NOMO-1 treated with DMSO at 0.1 percent for 48 hours (cell line): ENCODE measurements at regions not wholly inside any gene's neighbourhood (a gene's known extent, or its start where the extent isn't known, plus 50 kb on each side); places are given as distances from the start of the nearest gene placed in this dataset.

Source experiments
- DNase-seq: peaks from one replicate; lab custom pipeline; 2025; ENCODE audit not compliant: unreplicated experiment; lab: John Stamatoyannopoulos, UW

DNA sequence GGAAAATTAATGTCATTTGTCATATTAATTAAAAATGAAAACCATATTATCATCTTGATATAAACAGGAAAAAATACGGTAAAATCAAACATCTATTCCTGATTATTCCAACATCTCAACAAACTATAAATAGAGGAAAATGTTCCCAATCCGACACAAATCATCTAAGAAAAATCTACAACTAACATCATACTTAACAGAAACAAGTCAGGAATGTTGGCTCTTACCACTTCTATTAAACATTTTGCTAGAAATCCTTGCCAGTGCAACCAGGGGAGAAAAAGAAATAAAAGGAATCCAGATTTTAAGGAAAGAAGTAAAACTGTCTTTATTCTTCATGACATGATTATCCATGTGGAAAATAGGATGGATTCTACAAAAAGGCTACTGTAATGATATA is 77.0 kb upstream of the IRF2BP2 start:
- no peak for DNase-seq

DNA sequence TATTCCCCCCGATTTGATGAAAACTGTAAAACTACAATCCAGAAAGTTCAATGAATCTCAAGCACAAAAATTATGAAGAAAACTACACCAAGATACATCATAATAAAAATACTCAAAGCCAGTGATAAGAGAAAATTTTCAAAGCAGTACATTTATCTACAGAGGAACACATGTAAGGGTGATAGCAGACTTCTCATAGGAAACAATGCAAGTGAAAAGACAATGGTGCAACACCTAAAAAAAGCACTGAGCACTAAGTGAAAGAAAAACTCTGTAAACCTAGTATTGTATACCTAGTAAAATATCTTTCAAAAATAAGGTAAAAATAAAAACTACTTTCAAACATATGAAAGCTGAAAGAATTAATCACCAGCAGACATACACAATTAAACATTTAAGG is 76.1 kb upstream of the IRF2BP2 start:
- peak; percentile 7 for DNase-seq

DNA sequence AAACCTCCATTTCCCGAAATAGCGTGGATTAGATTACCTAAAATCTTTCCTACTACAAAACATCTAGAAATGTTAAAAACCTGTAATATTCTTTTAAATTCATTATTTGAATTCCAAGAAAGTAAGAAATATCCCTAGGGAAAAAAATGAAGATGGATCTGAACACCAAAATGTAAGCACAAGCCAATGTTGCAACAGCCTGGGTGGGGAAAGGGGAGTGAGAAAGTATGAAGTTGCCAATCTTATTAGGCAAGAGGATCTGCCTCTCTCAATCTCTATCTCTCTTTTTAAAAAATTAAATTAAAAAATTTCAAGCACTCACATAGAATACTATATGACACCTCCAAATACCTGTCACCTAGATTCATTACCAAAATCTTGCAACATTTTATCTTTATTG is 74.9 kb upstream of the IRF2BP2 start:
- peak; percentile 14 for DNase-seq

DNA sequence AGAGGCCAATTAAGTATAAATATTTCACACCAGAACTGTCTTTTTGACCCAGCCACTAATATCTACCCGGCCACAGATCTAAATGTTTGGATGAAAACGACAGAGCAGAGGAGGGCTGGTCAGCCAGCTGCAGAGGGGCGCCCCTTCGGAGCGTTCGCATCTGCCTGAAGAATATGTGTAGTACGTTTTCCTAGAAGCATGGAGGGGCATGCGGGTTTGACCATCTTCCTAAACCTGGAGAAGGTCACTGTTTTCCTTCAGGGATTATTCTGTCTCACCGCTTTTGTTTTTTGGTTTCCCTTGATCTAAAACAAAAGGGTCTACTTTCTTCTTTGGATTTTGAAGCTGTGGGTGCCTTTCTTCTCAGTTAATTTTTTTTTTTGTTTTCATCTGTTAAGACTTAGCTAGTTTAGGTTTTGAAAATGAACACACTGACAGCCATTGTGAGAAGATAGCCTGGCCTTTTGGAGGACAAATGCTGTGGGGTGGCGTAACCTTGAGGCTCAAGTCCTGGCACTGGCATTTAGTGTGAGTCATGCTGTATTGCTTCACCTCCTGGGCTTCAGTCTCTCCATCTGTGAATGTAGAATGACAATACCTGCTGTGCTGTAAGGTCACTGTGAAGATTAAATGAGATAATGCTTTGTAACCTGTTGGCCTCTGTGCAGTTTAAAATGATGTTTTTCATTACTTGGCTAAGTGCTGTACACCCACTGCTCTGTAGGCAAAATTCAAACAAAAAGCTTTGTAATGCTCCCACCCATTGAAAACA is 74.1 kb upstream of the IRF2BP2 start:
- DNase-seq = peak; percentile 96

DNA sequence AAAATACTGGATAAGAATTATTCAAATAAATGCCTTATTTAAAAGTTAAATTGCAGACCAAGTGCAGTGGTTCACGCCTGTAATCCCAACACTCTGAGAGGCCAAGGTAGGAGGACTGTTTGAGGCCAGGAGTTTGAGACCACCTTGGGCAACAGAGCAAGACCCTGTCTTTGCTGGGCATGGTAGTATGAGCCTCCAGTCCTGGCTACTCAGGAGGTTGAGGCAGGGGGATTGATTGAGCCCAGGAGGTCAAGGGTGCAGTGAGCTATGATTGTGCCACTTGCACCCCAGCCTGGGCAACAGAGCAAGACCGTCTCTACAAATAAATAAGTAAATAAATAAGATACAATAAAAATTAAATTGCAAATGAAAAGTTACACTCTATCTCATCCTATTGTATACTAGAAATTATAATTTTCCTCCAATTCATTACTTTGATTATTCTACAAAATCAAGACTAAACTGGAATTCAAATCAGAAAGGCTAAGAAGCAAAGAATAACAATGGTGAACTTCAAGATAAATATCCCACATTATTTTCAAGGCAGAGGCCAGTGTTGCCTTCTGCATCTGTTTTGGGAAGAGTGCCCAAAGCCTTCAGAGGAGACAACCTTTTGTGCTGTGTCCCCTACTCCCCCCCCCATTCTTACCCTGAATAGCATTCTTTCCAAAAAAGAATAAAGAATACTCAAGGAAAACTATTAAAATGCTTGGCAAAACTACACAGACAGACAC is 73.3 kb upstream of the IRF2BP2 start:
- no peak for DNase-seq

DNA sequence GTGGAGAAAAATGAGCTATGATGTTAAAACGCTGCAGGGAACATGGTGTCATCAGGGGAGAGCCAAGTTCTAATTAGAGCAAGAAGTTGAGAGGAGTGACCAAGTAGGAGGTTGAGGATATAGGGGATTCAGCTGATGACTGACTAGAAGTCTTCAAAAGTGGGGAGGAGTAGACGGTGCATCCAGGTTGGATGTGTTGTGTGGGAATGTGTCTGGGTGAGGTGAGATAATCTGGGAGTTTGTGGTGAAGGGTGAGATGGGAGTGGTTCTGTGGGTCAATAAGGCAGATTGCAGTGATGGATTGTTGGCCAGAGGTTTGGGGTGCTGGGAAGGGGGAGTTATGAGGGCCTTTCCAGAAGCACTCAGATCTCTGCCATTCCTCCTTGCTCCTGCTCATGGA is 72.0 kb upstream of the IRF2BP2 start:
- no peak for DNase-seq

DNA sequence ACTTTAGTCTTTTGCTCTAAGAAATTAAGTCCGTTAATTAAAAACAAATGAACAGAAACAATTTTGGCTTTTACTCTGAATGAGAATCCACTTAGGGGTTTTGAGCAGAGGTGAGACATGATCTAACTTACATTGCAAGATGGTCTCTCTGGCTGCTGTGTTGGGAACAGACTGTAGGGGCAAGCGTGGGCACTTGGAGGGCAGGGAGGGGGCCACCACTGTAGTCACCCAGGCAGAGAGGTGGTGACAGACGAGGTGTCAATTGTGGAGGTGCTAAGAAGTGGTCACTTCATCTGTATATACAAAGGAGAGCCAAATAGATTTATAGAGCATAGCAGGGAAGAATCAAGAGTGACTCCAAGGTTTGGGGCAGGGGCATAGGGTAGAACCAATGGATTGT is 71.1 kb upstream of the IRF2BP2 start:
- no peak for DNase-seq

DNA sequence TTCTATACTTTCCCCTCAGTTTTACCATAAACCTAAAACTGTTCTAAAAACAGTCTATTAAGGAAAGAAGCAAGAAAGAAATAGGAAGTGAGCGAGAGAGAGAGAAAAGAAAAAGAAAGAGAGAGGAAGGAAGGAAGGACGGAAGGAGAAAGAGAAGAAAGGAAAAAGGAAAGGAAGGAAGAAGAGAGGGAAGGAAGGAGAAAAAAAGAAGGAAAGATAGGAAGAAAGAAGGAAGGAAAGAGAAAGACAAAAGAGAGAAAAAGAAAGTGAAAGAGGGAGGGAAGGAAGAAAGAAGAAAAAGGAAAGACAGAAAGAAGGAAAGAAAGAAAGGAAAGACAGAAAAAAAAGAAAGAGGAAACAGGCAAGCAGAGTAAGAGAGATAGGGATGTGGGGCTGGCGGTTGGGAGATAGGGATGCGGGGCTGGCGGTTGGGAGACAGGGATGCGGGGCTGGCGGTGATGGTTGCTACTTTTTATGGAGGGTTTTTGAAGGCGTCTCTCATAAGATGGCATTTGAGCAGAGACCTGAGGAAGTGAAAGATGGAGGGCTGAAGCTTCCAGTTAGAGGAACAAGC is 70.4 kb upstream of the IRF2BP2 start:
- no peak for DNase-seq

DNA sequence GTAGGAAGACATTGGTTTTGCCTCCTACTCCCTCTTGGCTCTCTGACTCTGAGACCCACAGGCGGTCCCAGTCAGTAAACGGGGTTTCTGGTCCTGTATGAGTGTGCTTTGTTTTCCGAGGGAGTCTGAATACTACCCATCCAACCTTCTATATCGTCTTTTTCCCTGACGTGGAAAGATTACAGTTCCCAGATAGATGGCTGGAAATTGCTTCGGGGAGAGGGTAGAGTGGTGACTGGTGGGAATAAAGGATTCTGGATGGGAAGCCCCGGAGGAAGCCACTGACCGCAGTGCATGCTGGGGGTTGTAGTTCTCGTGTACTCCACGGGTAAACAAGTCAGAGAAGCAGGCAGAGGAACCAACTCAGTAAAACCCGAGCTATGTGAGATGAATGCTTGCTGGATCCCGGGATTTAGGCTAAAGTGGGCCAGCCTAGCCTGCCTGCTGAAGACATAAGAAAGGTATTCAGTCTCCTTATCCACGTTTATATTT is 66.2 kb upstream of the IRF2BP2 start:
- DNase-seq = peak; percentile 8

DNA sequence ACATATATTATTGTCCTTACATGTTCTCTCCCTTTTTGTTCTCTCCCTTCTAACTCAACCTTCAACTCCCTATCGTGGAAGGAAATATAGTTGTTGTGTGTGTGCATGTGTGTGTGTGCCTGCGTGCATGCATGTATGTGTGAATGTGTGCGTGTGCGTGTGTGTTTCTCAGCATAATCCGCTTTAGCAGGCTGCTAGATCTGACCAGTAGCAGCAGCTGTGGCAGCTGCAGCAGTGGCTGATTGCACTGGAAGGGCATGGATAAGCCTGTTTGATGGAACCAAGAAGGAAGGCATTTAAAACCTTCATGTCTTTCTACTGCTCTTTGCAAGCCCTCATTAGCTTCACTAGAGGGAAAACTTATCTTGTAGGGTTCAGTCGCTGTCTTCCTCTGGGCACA is 65.6 kb upstream of the IRF2BP2 start:
- no peak for DNase-seq

DNA sequence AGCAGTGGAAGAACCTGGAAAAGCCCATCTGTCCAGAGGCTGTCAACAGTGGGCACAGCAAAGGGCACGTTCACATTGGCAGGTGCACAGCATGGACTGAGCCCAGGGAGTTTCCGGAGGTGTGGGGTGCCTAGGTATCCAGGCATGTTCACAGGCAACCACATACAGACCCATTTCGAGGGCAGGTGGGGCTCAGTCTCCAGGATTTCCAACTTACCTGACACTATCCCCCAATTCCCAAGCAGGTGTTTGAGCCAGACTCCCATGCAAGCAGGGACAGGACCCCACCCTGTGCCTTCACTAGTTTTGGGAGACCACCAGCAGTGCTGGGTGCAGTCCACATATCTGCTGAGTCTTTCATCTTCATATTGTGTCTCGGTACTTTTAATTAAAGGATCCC is 65.0 kb upstream of the IRF2BP2 start:
- DNase-seq = no peak

DNA sequence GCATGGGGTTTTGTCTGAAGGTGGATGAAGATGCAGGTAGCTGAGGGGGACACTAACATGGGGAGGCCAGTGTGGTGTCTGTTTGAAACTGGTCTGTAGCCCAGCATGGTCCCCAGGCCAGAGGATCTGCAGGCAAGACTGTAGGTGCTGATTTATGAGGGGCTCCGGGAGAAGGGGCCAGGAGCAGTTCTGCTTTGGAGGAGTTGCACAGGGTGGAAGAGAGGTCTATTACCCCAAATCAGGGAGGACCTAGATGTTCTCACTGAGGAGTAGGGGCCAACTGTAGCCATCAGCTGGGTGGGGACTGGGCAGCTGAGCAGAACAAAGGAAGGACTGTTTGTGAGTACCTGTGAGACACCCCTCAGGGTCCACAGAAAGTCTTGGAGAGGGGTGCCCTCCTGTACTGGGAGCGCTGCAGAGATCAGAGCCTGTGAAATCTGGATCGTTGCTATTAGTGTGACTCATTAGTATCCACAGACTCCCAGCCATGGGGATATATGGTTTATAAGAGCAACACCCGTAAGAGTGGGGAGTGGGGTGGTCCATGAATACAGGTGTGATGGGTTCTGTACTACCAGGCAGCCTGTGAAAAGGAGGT is 64.3 kb upstream of the IRF2BP2 start:
- DNase-seq = no peak

DNA sequence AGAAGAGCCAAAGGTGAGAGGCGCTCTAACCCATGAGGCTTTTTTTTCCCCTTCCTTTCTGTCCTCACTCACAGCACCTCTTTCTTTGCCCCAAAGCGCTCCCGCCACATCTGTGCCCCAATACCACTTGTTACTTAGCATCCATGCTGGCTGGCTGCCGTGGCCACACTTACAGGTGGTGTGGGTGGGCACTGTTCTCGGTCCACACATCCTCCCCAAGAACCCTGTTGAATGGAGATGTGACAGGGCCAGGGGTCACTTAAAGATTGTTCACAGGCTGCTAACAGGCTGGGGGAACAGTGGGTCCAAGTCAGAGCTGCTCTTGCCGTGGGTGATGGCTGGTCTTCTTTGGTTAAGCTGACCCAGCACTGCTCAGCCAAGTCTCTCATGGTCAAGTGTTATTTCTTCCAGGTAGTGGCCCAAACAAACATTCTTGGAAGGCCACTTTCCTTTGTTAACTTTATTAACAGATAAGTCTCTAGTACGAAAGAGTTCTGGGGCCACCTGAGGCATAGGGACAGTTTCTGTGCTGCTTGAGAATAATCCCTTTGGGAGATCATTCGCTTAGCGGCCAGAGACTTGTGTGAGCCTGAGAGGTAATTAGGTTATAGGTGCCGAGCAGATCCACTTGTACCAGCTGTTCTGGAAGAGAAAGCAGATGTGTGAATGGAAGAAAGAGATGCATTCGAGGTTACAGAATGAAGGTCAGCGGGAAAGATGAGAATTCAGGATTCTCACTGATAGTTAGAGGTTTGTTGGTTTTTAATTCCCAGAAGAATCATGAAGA is 62.6 kb upstream of the IRF2BP2 start:
- DNase-seq = no peak

DNA sequence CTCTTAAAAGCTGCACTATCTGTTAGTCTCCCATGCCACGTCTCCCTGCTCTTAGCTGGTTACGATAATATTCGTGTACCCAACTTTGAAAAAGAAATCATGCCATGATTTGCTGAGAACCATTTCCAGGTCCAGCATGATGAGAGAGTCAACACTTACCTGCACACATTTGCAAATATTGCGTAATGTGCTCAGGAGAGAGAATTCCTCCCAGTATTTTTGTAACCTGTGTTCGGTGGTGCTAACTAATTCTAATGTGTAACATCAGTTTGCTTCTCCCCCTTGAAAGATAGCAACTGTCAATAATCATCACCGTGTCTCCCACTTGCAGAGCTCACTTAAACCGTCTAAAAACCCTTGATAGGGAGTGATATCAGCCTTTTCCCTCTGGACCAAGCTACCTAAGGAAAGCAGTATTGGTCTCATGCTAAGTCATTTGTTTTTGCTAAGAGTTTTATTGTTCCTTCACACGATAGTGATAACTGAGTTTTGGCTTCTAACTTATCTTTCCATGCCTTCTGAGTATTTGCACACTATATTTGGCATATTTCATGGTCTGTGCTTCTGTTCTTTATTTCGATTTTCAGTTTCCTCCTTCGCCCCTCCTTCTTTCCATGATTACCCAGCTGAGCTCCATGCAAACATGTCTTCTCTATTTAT is 61.1 kb upstream of the IRF2BP2 start:
- no peak for DNase-seq

DNA sequence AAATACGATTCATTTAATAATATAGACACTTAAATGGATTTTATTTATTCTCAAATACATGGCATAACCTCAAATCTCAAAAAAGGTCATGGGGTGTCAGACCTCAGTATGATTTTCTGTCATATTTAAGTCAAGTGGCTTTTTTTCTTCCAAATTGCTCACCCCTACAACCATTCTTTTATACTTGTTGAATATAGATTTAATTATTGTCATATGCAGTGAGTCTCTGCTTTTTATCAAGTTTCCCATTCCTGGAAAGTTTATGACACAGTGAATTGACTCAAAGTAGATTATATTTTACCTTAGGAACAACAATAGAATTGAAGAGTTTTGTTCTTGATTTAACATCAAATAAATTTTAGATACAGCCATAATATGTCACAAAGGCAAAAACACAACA is 59.5 kb upstream of the IRF2BP2 start:
- DNase-seq = no peak

DNA sequence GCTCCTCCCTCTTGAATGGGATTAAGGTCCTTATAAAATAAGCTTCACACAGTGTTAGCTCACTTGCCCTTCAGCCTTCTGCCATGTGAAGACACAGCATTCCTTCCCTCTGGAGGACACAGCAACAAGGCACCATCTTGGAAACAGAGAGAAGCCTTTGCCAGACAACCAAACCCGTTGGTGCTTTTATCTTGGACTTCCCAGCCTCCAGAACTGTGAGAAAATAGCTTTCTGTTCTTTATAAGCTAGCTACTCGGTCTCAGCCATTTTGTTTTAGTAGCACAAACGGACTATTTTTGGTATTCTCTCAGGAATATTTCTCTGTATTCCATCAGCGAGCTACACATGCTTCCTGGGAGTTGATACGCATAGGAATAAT is 58.6 kb upstream of the IRF2BP2 start:
- DNase-seq = no peak

DNA sequence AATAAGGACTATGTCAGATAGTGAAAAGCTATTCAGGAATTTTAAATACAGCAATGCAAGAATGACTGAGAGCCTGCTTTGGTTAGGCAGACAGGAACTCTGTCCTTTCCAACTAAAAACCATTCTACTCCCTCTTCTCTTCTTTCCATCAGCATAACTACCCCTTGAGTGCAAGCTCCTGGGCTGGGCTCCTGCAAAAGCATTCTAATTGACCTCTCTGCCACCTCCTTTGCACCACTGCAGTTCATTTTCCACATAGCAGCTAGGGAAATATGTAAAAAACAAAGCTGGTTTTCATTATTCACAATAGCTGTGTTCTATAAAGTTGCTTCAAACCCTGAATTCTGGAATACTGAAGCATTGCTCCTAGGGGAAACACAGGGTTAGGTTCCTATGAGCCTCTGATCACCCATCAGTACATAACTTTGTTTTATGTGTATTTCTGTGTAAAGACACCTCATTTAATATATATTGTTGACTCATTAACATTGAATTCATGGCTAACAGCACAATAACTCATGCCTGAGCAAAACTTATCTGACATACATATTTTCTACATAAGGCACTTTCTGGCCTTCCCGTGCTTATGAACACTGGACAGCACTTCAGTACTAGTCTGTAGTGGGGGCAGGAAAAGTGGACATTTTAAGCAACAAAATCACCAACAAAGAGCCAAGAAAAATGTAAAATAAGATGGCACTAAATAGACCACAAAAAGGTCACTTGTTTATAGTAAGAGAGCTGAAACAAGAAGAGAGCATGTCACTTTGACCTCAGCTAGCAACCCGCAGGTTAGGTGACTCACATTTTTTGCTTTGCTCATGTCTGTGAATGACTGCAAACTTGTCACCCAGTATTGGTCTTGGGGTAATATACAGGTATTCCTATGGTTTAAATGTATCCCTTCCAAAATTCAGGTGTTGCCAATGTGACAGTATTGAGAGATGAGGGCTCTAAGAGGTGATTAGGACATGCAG is 57.9 kb upstream of the IRF2BP2 start:
- DNase-seq = no peak

DNA sequence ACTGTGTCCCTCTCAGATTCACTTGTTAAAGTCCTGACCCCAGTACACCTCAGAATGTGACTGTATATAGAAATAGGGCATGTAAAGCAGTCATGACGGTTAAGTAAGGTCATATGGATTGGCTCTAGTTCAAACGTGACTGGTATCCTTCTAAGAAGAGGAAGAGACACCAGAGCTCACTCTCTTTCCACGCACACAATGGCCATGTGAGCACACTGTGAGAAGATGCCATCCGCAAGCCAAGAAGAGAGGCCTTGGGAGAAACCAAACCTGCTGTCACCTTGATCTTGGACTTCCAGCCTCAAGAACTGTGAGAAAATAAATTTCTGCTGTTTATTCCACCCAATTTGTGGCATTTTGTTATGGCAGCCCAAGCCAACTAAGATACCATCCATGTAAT is 56.8 kb upstream of the IRF2BP2 start:
- DNase-seq = no peak

DNA sequence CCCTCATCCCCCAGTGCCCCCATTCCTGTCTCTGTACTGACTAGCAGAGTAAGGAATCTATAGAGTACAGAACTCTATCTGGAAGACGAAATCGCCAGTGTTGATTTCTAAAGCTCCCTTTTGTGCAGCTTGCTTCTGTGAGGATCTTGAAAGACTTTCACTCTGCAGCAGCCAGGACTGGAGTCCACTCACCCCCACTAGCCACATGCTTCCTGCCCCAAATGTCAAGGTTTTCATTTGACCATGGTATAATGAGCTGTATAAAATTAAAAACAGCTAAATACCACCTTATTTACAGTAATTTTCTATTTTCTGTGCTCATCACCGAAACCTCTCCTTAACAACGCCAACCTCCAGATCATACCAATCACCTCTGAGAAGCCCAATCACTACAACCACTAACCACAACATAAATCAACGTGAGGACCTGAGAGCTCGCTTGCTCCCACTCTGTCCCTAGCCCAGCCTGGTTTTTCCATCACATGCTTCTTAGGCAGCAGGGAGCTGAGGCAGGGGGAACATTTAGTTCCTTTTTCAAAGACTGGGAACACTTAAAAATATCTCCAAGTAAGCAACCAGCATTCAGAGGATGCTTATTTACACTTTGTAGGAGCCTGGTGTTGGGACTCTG is 56.1 kb upstream of the IRF2BP2 start:
- DNase-seq = no peak
